MM.1S (cell line): ENCODE measurements at regions not wholly inside any gene's neighbourhood (a gene's known extent, or its start where the extent isn't known, plus 50 kb on each side); places are given as distances from the start of the nearest gene placed in this dataset.
A peak's percentile ranks its signal among the peaks of the same experiment; 100 is the strongest.

Source experiments
- DNase-seq: peaks from one replicate; pipeline ENCODE4 v3.0.0-alpha.2; 2015
- H2AFZ ChIP-seq: fragments of 300-600 bp; sonication (generic); 2 replicates; pipeline ENCODE4 v1.6.0; 2016; ENCODE audit warnings: antibody characterized with exemption, low read length
- H3F3A ChIP-seq: fragments of 300-600 bp; sonication (generic); 2 replicates; pipeline ENCODE4 v1.6.1; 2016; ENCODE audit warnings: mild to moderate bottlenecking, antibody characterized with exemption, low read length, moderate library complexity, mixed read lengths; ENCODE audit not compliant: insufficient read depth
- H3K27ac ChIP-seq: fragments of 300-600 bp; sonication (generic); 2 replicates; pipeline ENCODE4 v1.5.1; 2016; ENCODE audit warnings: mild to moderate bottlenecking, low read length
- H3K27me3 ChIP-seq: fragments of 300-600 bp; sonication (generic); replicated peaks from 2 replicates; pipeline ENCODE4 v1.6.0; 2016; ENCODE audit warnings: low read length; ENCODE audit not compliant: insufficient read depth
- H3K36me3 ChIP-seq: fragments of 300-600 bp; sonication (generic); replicated peaks from 2 replicates; pipeline ENCODE4 v1.6.1; 2016; ENCODE audit warnings: mild to moderate bottlenecking, low read length, mixed read lengths; ENCODE audit not compliant: insufficient read depth
- H3K4me1 ChIP-seq: fragments of 300-600 bp; sonication (generic); 2 replicates; pipeline ENCODE4 v1.6.1; 2016; ENCODE audit warnings: low read length, mixed read lengths
- H3K4me2 ChIP-seq: fragments of 300-600 bp; sonication (generic); 2 replicates; pipeline ENCODE4 v1.6.0; 2016; ENCODE audit warnings: low read depth, low read length
- H3K4me3 ChIP-seq: fragments of 300-600 bp; sonication (generic); 2 replicates; pipeline ENCODE4 v1.5.1; 2016; ENCODE audit warnings: low read length, mixed read lengths
- H3K79me2 ChIP-seq: fragments of 300-600 bp; sonication (generic); 2 replicates; pipeline ENCODE4 v1.6.1; 2016; ENCODE audit warnings: mixed run types, low read length, mixed read lengths
- H3K9ac ChIP-seq: fragments of 300-600 bp; sonication (generic); 2 replicates; pipeline ENCODE4 v1.6.1; 2016; ENCODE audit warnings: low read length, mixed read lengths
- H3K9me2 ChIP-seq: fragments of 300-600 bp; sonication (generic); replicated peaks from 2 replicates; pipeline ENCODE4 v1.6.1; 2016; ENCODE audit warnings: mild to moderate bottlenecking, low read length, mixed read lengths; ENCODE audit not compliant: insufficient read depth
- H3K9me3 ChIP-seq: fragments of 300-600 bp; sonication (generic); replicated peaks from 2 replicates; pipeline ENCODE4 v1.6.1; 2016; ENCODE audit warnings: mild to moderate bottlenecking, low read length, mixed read lengths; ENCODE audit not compliant: insufficient read depth
- H4K20me1 ChIP-seq: fragments of 300-600 bp; sonication (generic); 2 replicates; pipeline ENCODE4 v1.6.1; 2016; ENCODE audit warnings: mild to moderate bottlenecking, low read length, moderate library complexity, mixed read lengths; ENCODE audit not compliant: insufficient read depth
- CTCF ChIP-seq: fragments of 300-600 bp; sonication (generic); IDR thresholded peaks from 2 replicates; pipeline ENCODE4 v1.5.1; 2016; ENCODE audit warnings: antibody characterized with exemption, low read length, mixed read lengths
- EZH2 ChIP-seq: fragments of 300-600 bp; sonication (generic); optimal IDR thresholded peaks from 2 replicates; pipeline ENCODE3; 2017; ENCODE audit warnings: low read depth, mild to moderate bottlenecking, antibody characterized with exemption, low read length, mixed read lengths
- EZH2phosphoT487 ChIP-seq: fragments of 300-600 bp; sonication (generic); IDR thresholded peaks from 2 replicates; pipeline ENCODE4 v1.6.1; 2018; ENCODE audit warnings: antibody characterized with exemption, low read length

- H3K79me2 ChIP-seq, result no peaks in the 10 kb centered on the region
- H3K9me2 ChIP-seq, result no peaks in the 10 kb centered on the region
- H3K36me3 ChIP-seq, result no peaks in the 10 kb centered on the region
- H3K9ac ChIP-seq, result no peak overlapping the region
- DNase-seq, result no peak
- no peaks in the 10 kb centered on the region for H3F3A ChIP-seq
- H3K4me1 ChIP-seq, result no peaks in the 10 kb centered on the region
- H3K27me3 ChIP-seq, result no peaks in the 10 kb centered on the region
- H3K4me2 ChIP-seq, result no peak overlapping the region
- H3K27ac ChIP-seq, result no peak overlapping the region
- no peaks in the 10 kb centered on the region for H4K20me1 ChIP-seq
- H3K9me3 ChIP-seq, result no peaks in the 10 kb centered on the region
- H2AFZ ChIP-seq, result no peak overlapping the region
- TF ChIP-seq EZH2phosphoT487 (no peak), CTCF (peak; percentile 28), EZH2 (no peak)
- no peak overlapping the region for H3K4me3 ChIP-seq
Measured at GRCh38 chr7:54839575-54840213, 80.7 kb upstream of the SEC61G start.

GRCh38 chr7:54841772-54842697, 83.0 kb upstream of the SEC61G start:
- no peaks in the 10 kb centered on the region for H3F3A ChIP-seq
- H3K4me2 ChIP-seq, result no peak overlapping the region
- H3K36me3 ChIP-seq, result no peaks in the 10 kb centered on the region
- no peak overlapping the region for H3K9ac ChIP-seq
- H3K4me3 ChIP-seq, result no peak overlapping the region
- H3K79me2 ChIP-seq, result no peaks in the 10 kb centered on the region
- no peaks in the 10 kb centered on the region for H3K9me3 ChIP-seq
- H2AFZ ChIP-seq, result no peak overlapping the region
- no peak for DNase-seq
- no peaks in the 10 kb centered on the region for H3K27me3 ChIP-seq
- H4K20me1 ChIP-seq, result no peaks in the 10 kb centered on the region
- H3K9me2 ChIP-seq, result no peaks in the 10 kb centered on the region
- no peak overlapping the region for H3K27ac ChIP-seq
- peak; percentile 38 for TF ChIP-seq CTCF
- no peak for TF ChIP-seq EZH2phosphoT487
- TF ChIP-seq EZH2, result no peak
- H3K4me1 ChIP-seq, result no peaks in the 10 kb centered on the region

- Histone ChIP-seq H3K4me2 (peak overlapping the region; percentile 13; the same call in 1 of the 2 replicates), H3K27ac (no peak overlapping the region), H3K27me3 (no peaks in the 10 kb centered on the region), H3K4me3 (no peak overlapping the region), H3K36me3 (no peaks in the 10 kb centered on the region), H3K9ac (no peak overlapping the region), H2AFZ (no peak overlapping the region), H3K4me1 (no peaks in the 10 kb centered on the region), H3K79me2 (no peaks in the 10 kb centered on the region), H4K20me1 (no peaks in the 10 kb centered on the region), H3K9me3 (no peaks in the 10 kb centered on the region), H3K9me2 (no peaks in the 10 kb centered on the region), H3F3A (no peaks in the 10 kb centered on the region)
- DNase-seq, result no peak
- no peak for TF ChIP-seq CTCF
- no peak for TF ChIP-seq EZH2
- TF ChIP-seq EZH2phosphoT487, result no peak
Measured at GRCh38 chr7:54843841-54844355, 84.9 kb upstream of the SEC61G start.
